ENCODE measurements at regions not wholly inside any gene's neighbourhood (a gene's known extent, or its start where the extent isn't known, plus 50 kb on each side); places are given as distances from the start of the nearest gene placed in this dataset.

GRCh38 chr10:3666525-3667302, 118.3 kb downstream of the KLF6 start:
- Mint-ChIP-seq H3K4me3 (no peak overlapping the region), H3K4me1 (peaks cover 14% of the 10 kb centered on the region), H3K9me3 (peaks cover under 1% of the 10 kb centered on the region), H3K27ac (peak overlapping the region; percentile 43), H3K36me3 (no peaks in the 10 kb centered on the region), H3K27me3 (ENCODE audit: low read depth) (no peaks in the 10 kb centered on the region)
- DNase-seq (ENCODE audit: low spot score in 2 of 2, unreplicated experiment in 2 of 2): no peak
- TF ChIP-seq CTCF (IDR thresholded peaks at IDR 0.05; ENCODE audit: unreplicated experiment): no peak

GRCh38 chr10:3665316-3665908, 119.6 kb downstream of the KLF6 start:
- H3K36me3 Mint-ChIP-seq: no peaks in the 10 kb centered on the region
- peaks cover 14% of the 10 kb centered on the region for H3K4me1 Mint-ChIP-seq
- no peak overlapping the region for H3K27ac Mint-ChIP-seq
- H3K4me3 Mint-ChIP-seq: no peak overlapping the region
- no peaks in the 10 kb centered on the region for H3K27me3 Mint-ChIP-seq (ENCODE audit: low read depth)
- H3K9me3 Mint-ChIP-seq: peaks cover 8% of the 10 kb centered on the region
- DNase-seq (ENCODE audit: low spot score in 2 of 2, unreplicated experiment in 2 of 2): no peak
- TF ChIP-seq CTCF (IDR thresholded peaks at IDR 0.05; ENCODE audit: unreplicated experiment): no peak

GRCh38 chr10:3662775-3663174, 122.2 kb downstream of the KLF6 start:
- no peak for TF ChIP-seq CTCF (IDR thresholded peaks at IDR 0.05; ENCODE audit: unreplicated experiment)
- H3K9me3 Mint-ChIP-seq: peaks cover 8% of the 10 kb centered on the region
- H3K27ac Mint-ChIP-seq: no peak overlapping the region

GRCh38 chr10:3661271-3661670, 123.7 kb downstream of the KLF6 start:
- DNase-seq (ENCODE audit: low spot score in 2 of 2, unreplicated experiment in 2 of 2): no peak

More at GRCh38 chr10:3662775-3663174, 122.2 kb downstream of the KLF6 start:
- H3K4me3 Mint-ChIP-seq: no peak overlapping the region
- peaks cover 4% of the 10 kb centered on the region for H3K4me1 Mint-ChIP-seq
- no peak for DNase-seq (ENCODE audit: low spot score in 2 of 2, unreplicated experiment in 2 of 2)
- no peaks in the 10 kb centered on the region for H3K36me3 Mint-ChIP-seq
- no peaks in the 10 kb centered on the region for H3K27me3 Mint-ChIP-seq (ENCODE audit: low read depth)

GRCh38 chr10:3660753-3661152, 124.3 kb downstream of the KLF6 start:
- Mint-ChIP-seq H3K36me3 (no peaks in the 10 kb centered on the region), H3K27me3 (ENCODE audit: low read depth) (no peaks in the 10 kb centered on the region), H3K4me3 (no peak overlapping the region), H3K27ac (no peak overlapping the region), H3K9me3 (peaks cover 8% of the 10 kb centered on the region), H3K4me1 (no peaks in the 10 kb centered on the region)
- no peak for DNase-seq (ENCODE audit: low spot score in 2 of 2, unreplicated experiment in 2 of 2)
- no peak for TF ChIP-seq CTCF (IDR thresholded peaks at IDR 0.05; ENCODE audit: unreplicated experiment)

More at GRCh38 chr10:3661271-3661670, 123.7 kb downstream of the KLF6 start:
- no peaks in the 10 kb centered on the region for H3K4me1 Mint-ChIP-seq
- no peaks in the 10 kb centered on the region for H3K27me3 Mint-ChIP-seq (ENCODE audit: low read depth)
- H3K27ac Mint-ChIP-seq: no peak overlapping the region
- no peak for TF ChIP-seq CTCF (IDR thresholded peaks at IDR 0.05; ENCODE audit: unreplicated experiment)
- H3K36me3 Mint-ChIP-seq: no peaks in the 10 kb centered on the region
- H3K4me3 Mint-ChIP-seq: no peak overlapping the region
- peaks cover 8% of the 10 kb centered on the region for H3K9me3 Mint-ChIP-seq

Data from mesothelial cell of epicardium (in vitro differentiated cells).